H9 (cell line): ENCODE measurements at regions not wholly inside any gene's neighbourhood (a gene's known extent, or its start where the extent isn't known, plus 50 kb on each side); places are given as distances from the start of the nearest gene placed in this dataset.

Experiments used
- DNase-seq: peaks from one replicate; pipeline ENCODE4 v3.0.0-alpha.2; 2017
- H2AFZ ChIP-seq: one replicate; pipeline ENCODE4 v1.6.1; 2013; ENCODE audit warnings: mild to moderate bottlenecking, low read length, control low read depth, moderate library complexity
- H2AK5ac ChIP-seq: 2 replicates; pipeline ENCODE4 v1.6.1; 2013; ENCODE audit warnings: low read length, control low read depth, mixed read lengths; ENCODE audit not compliant: insufficient read length
- H2BK120ac ChIP-seq: one replicate; pipeline ENCODE4 v1.6.1; 2013; ENCODE audit warnings: low read depth, mild to moderate bottlenecking, low read length, control low read depth, inconsistent platforms; ENCODE audit not compliant: poor library complexity, severe bottlenecking
- H2BK12ac ChIP-seq: 2 replicates; pipeline ENCODE4 v1.6.1; 2013; ENCODE audit warnings: low read length, control low read depth, mixed read lengths, low read depth; ENCODE audit not compliant: insufficient read length
- H2BK15ac ChIP-seq: 2 replicates; pipeline ENCODE4 v1.6.1; 2013; ENCODE audit warnings: low read depth, low read length, control low read depth
- H2BK20ac ChIP-seq: one replicate; pipeline ENCODE4 v1.6.1; 2013; ENCODE audit warnings: low read depth, mild to moderate bottlenecking, low read length, control low read depth, inconsistent platforms; ENCODE audit not compliant: poor library complexity, severe bottlenecking
- H2BK5ac ChIP-seq: 2 replicates; pipeline ENCODE4 v1.6.1; 2013; ENCODE audit warnings: low read length, control low read depth, mixed read lengths; ENCODE audit not compliant: insufficient read length
- H3K14ac ChIP-seq: 2 replicates; pipeline ENCODE4 v1.6.1; 2013; ENCODE audit warnings: low read length, control low read depth; ENCODE audit not compliant: insufficient read depth
- H3K18ac ChIP-seq: 2 replicates; pipeline ENCODE4 v1.6.1; 2013; ENCODE audit warnings: low read depth, mild to moderate bottlenecking, mixed read lengths, low read length, control low read depth; ENCODE audit not compliant: insufficient read length
- H3K23ac ChIP-seq: 2 replicates; pipeline ENCODE4 v1.6.1; 2013; ENCODE audit warnings: low read length, control low read depth, mixed read lengths, low read depth; ENCODE audit not compliant: insufficient read length
- H3K23me2 ChIP-seq: 2 replicates; pipeline ENCODE4 v1.6.1; 2013; ENCODE audit warnings: low read depth, mild to moderate bottlenecking, mixed read lengths, low read length, control low read depth; ENCODE audit not compliant: insufficient read length, poor library complexity, severe bottlenecking
- H3K27ac ChIP-seq: 2 replicates; pipeline ENCODE4 v1.5.1; 2013; ENCODE audit warnings: low read length, control low read depth, mixed read lengths, low read depth; ENCODE audit not compliant: insufficient read length
- H3K27me3 ChIP-seq: 2 replicates; pipeline ENCODE4 v1.6.1; 2013; ENCODE audit warnings: low read length, control low read depth, inconsistent platforms; ENCODE audit not compliant: insufficient read depth
- H3K4ac ChIP-seq: 2 replicates; pipeline ENCODE4 v1.6.1; 2013; ENCODE audit warnings: low read depth, mild to moderate bottlenecking, control low read depth, inconsistent platforms, low read length, moderate library complexity
- H3K4me1 ChIP-seq: 2 replicates; pipeline ENCODE4 v1.6.1; 2013; ENCODE audit warnings: low read length, control low read depth, inconsistent platforms; ENCODE audit not compliant: insufficient read depth
- H3K4me2 ChIP-seq: 2 replicates; pipeline ENCODE4 v1.6.1; 2013; ENCODE audit warnings: low read length, control low read depth, mixed read lengths; ENCODE audit not compliant: insufficient read length, insufficient read depth
- H3K56ac ChIP-seq: 2 replicates; pipeline ENCODE4 v1.6.1; 2013; ENCODE audit warnings: low read depth, mild to moderate bottlenecking, mixed read lengths, low read length, control low read depth; ENCODE audit not compliant: insufficient read length
- H3K79me1 ChIP-seq: 2 replicates; pipeline ENCODE4 v1.6.1; 2013; ENCODE audit warnings: low read depth, mild to moderate bottlenecking, moderate library complexity, low read length, control low read depth, inconsistent platforms; ENCODE audit not compliant: insufficient read depth, poor library complexity, severe bottlenecking
- H3K79me2 ChIP-seq: 2 replicates; pipeline ENCODE4 v1.6.1; 2013; ENCODE audit warnings: low read length, control low read depth, inconsistent platforms; ENCODE audit not compliant: insufficient read depth
- H3K9ac ChIP-seq: 2 replicates; pipeline ENCODE4 v1.6.1; 2013; ENCODE audit warnings: low read length, control low read depth, mixed read lengths; ENCODE audit not compliant: insufficient read length; ENCODE audit errors: extremely low read depth
- H3K9me3 ChIP-seq: one replicate; pipeline ENCODE4 v1.6.1; 2013; ENCODE audit warnings: low read depth, low read length, inconsistent platforms; ENCODE audit not compliant: control insufficient read depth
- H3T11ph ChIP-seq: one replicate; pipeline ENCODE4 v1.6.1; 2013; ENCODE audit warnings: mild to moderate bottlenecking, low read length, control low read depth, inconsistent platforms
- H4K20me1 ChIP-seq: one replicate; pipeline ENCODE4 v1.6.1; 2013; ENCODE audit not compliant: control insufficient read depth, insufficient read length, insufficient read depth
- H4K5ac ChIP-seq: 2 replicates; pipeline ENCODE4 v1.6.1; 2013; ENCODE audit warnings: low read depth, mild to moderate bottlenecking, mixed read lengths, low read length, control low read depth; ENCODE audit not compliant: insufficient read length
- H4K8ac ChIP-seq: replicated peaks from 2 replicates; pipeline ENCODE4 v1.6.1; 2013; ENCODE audit warnings: low read length, control low read depth, mixed read lengths, low read depth; ENCODE audit not compliant: insufficient read length
- H4K91ac ChIP-seq: 2 replicates; pipeline ENCODE4 v1.6.1; 2013; ENCODE audit warnings: low read depth, mild to moderate bottlenecking, moderate library complexity, mixed read lengths, low read length, control low read depth; ENCODE audit not compliant: insufficient read length
- H3K27ac Mint-ChIP-seq, 3 experiments: 2 replicates in 2 of 3; 3 replicates in 1 of 3; pipeline ENCODE4 v1.8.0; 2020 to 2021; ENCODE audit warnings: mixed read lengths in 3 of 3, mild to moderate bottlenecking in 1 of 3, moderate library complexity in 1 of 3
- H3K27me3 Mint-ChIP-seq: 2 replicates; pipeline ENCODE4 v1.8.0; 2021; ENCODE audit warnings: low read depth, mild to moderate bottlenecking, moderate library complexity, mixed read lengths
- H3K36me3 Mint-ChIP-seq, 3 experiments: 2 replicates in 2 of 3; 3 replicates in 1 of 3; pipeline ENCODE4 v1.8.0; 2020 to 2021; ENCODE audit warnings: low read depth in 3 of 3, mixed read lengths in 3 of 3; ENCODE audit not compliant: insufficient read depth in 1 of 3
- H3K4me1 Mint-ChIP-seq, 2 experiments: 2 replicates each; pipeline ENCODE4 v1.8.0; 2020; ENCODE audit warnings: mixed read lengths in 2 of 2
- H3K4me3 Mint-ChIP-seq, 2 experiments: 2 replicates in 1 of 2; 3 replicates in 1 of 2; pipeline ENCODE4 v1.8.0; 2020 to 2021; ENCODE audit warnings: mild to moderate bottlenecking in 2 of 2, mixed read lengths in 2 of 2, moderate library complexity in 1 of 2
- H3K9me3 Mint-ChIP-seq, 2 experiments: 2 replicates in 1 of 2; 3 replicates in 1 of 2; pipeline ENCODE4 v1.8.0; 2020; ENCODE audit warnings: mild to moderate bottlenecking in 2 of 2, mixed read lengths in 2 of 2, moderate library complexity in 1 of 2
- WGBS: extraction: QIAGEN DNeasy Blood & Tissue Kit; methylation state at CpG from one replicate; pipeline ENCODE4 v1.1.7; 2013; ENCODE audit warnings: missing lambda C conversion rate, low lambda C conversion rate, mixed read lengths; ENCODE audit not compliant: insufficient read length; ENCODE audit errors: extremely low coverage; 5-methylcytosine and 5-hydroxymethylcytosine counted together
- TF ChIP-seq, protein P1 (sequence below): fragments of 200-600 bp; sonication (generic); conservative IDR thresholded peaks from 3 replicates; pipeline ENCODE4 v1.8.0; 2021; ENCODE audit warnings: antibody characterized with exemption, mild to moderate bottlenecking

DNA sequence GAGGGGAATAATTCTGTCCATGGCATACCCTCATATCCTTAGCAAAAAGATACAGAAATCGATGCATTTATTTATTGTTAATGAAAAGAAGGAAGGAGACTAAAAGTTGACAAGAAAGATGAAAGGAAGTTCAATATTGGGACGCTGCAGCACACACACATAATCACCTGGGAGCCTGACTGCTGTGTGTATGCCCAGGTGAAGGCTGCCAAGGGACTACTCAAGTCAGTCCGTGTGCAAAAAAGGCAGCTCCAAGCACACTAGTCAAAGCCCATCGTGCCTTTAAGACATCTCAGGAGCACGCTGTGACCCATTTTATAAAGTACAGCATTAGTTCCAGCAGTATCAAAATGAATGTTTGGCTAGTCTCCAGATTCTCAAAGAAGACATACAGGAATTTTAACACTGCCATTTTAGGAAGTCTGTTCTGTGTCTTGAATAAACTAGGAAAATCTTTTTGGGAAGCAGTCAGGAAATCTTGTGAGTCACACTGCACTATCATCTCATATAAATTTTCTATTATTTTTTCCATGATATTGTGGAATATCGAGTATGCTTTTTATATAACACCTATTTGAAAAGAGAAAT is 363.9 kb downstream of the GASK1B start:
- 0 out of 4 replicates have a peak, but pooled peaks cover 0 to 2% of the 10 kb centered on the region in 2 experiments for H3K4me1 Mint-ChIP-seq
- Histone ChIP-seq H4K8ac (no peak overlapping the region), H2BK5ac (no peak overlapping the region), H3T11ph (no peak overlapping the region), H3K14ac (no peak overlapping the region), H2AK5ac (no peak overlapping the region), H3K79me2 (no peaks in the 10 kb centered on the region), H2AFZ (no peak overlapping the region), H2BK20ac (no peak overlapping the region), H2BK15ac (no peak overlapping the region), H2BK120ac (no peak overlapping the region), H3K18ac (no peak overlapping the region), H3K27me3 (no peaks in the 10 kb centered on the region; the same call in 1 of the 2 replicates), H3K27ac (no peak overlapping the region), H3K9me3 (no peaks in the 10 kb centered on the region), H3K4me2 (no peak overlapping the region), H4K5ac (no peak overlapping the region), H3K9ac (no peak overlapping the region), H3K23me2 (no peaks in the 10 kb centered on the region), H3K23ac (no peak overlapping the region), H4K91ac (no peak overlapping the region), H2BK12ac (no peak overlapping the region), H3K79me1 (no peaks in the 10 kb centered on the region), H3K56ac (no peak overlapping the region), H3K4ac (no peak overlapping the region), H4K20me1 (no peaks in the 10 kb centered on the region), H3K4me1 (no peaks in the 10 kb centered on the region)
- TF ChIP-seq, protein P1, sequence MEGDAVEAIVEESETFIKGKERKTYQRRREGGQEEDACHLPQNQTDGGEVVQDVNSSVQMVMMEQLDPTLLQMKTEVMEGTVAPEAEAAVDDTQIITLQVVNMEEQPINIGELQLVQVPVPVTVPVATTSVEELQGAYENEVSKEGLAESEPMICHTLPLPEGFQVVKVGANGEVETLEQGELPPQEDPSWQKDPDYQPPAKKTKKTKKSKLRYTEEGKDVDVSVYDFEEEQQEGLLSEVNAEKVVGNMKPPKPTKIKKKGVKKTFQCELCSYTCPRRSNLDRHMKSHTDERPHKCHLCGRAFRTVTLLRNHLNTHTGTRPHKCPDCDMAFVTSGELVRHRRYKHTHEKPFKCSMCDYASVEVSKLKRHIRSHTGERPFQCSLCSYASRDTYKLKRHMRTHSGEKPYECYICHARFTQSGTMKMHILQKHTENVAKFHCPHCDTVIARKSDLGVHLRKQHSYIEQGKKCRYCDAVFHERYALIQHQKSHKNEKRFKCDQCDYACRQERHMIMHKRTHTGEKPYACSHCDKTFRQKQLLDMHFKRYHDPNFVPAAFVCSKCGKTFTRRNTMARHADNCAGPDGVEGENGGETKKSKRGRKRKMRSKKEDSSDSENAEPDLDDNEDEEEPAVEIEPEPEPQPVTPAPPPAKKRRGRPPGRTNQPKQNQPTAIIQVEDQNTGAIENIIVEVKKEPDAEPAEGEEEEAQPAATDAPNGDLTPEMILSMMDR: no peak
- peaks cover 0 to 9% (median 0%) of the 10 kb centered on the region in 3 experiments; a peak in 2 of 7 replicates for H3K36me3 Mint-ChIP-seq
- H3K27me3 Mint-ChIP-seq: no peaks in the 10 kb centered on the region
- H3K9me3 Mint-ChIP-seq: peaks cover 7 to 9% of the 10 kb centered on the region in 2 experiments; a peak in 4 of 5 replicates
- no CpG with 5 or more reads among the region's 6 CpGs for WGBS
- no peak for DNase-seq
- H3K4me3 Mint-ChIP-seq: no peak overlapping the region
- no peak overlapping the region for H3K27ac Mint-ChIP-seq
